H1 (cell line): ENCODE measurements at regions not wholly inside any gene's neighbourhood (a gene's known extent, or its start where the extent isn't known, plus 50 kb on each side); places are given as distances from the start of the nearest gene placed in this dataset.

ENCODE experiments used
- CTCF ChIA-PET: fragments of 300-600 bp; sonication (Branson Sonifier 250); formaldehyde crosslinking; loops from one replicate; lab custom pipeline; 2021; ENCODE audit not compliant: partially characterized antibody; lab: Charles Lee
- POLR2A ChIA-PET: fragments of 300-600 bp; sonication (Branson Sonifier 250); formaldehyde crosslinking; loops from one replicate; lab custom pipeline; 2021; ENCODE audit warnings: inconsistent platforms; ENCODE audit not compliant: partially characterized antibody; lab: Charles Lee
- DNase-seq, 2 experiments: peaks; one replicate each; pipeline versions ENCODE4 v3.0.0 to v3.0.0-alpha.2; 2010 to 2022; ENCODE audit warnings: low spot score in 2 of 2, low read depth in 1 of 2, mixed read lengths in 1 of 2
- FAIRE-seq: peaks from 2 replicates; lab custom pipeline; 2011; peaks lifted over from hg19 to GRCh38; lab: Jason Lieb, UNC
- H2AFZ ChIP-seq: 2 replicates; pipeline ENCODE4 v1.8.1; 2012; ENCODE audit warnings: low read length, inconsistent platforms
- H2AK5ac ChIP-seq: 2 replicates; pipeline ENCODE4 v1.6.1; 2013; ENCODE audit warnings: low read depth, low read length
- H2BK120ac ChIP-seq: replicated peaks from 2 replicates; pipeline ENCODE3; 2013; ENCODE audit warnings: low read depth, low read length, inconsistent platforms
- H2BK12ac ChIP-seq: 2 replicates; pipeline ENCODE4 v1.6.1; 2013; ENCODE audit warnings: low read depth, low read length
- H2BK15ac ChIP-seq: 2 replicates; pipeline ENCODE4 v1.6.1; 2013; ENCODE audit warnings: low read length
- H2BK20ac ChIP-seq: 2 replicates; pipeline ENCODE4 v1.6.1; 2013; ENCODE audit warnings: low read length
- H2BK5ac ChIP-seq: 2 replicates; pipeline ENCODE4 v1.6.1; 2013; ENCODE audit warnings: low read depth, low read length
- H3K14ac ChIP-seq: 2 replicates; pipeline ENCODE4 v1.6.1; 2013; ENCODE audit warnings: inconsistent platforms; ENCODE audit not compliant: insufficient read length
- H3K18ac ChIP-seq: 2 replicates; pipeline ENCODE4 v1.6.1; 2013; ENCODE audit warnings: low read length; ENCODE audit errors: extremely low read depth
- H3K23ac ChIP-seq: 2 replicates; pipeline ENCODE4 v1.6.1; 2013; ENCODE audit warnings: inconsistent platforms; ENCODE audit not compliant: insufficient read length
- H3K23me2 ChIP-seq: 2 replicates; pipeline ENCODE4 v1.6.1; 2013; ENCODE audit warnings: low read depth, low read length
- H3K27ac ChIP-seq: 2 replicates; pipeline ENCODE4 v1.6.1; 2011; ENCODE audit warnings: low read depth, low read length, inconsistent platforms
- H3K27me3 ChIP-seq, 4 experiments: replicated peaks in 1 of 4; 1 replicate in 1 of 4; 2 replicates in 3 of 4; pipeline versions ENCODE4 v1.6.1 to v1.8.1; 2011 to 2013; ENCODE audit warnings: low read length in 3 of 4, mild to moderate bottlenecking in 3 of 4, inconsistent platforms in 2 of 4, mixed read lengths in 2 of 4, moderate library complexity in 1 of 4; ENCODE audit not compliant: control insufficient read depth in 3 of 4, insufficient read depth in 3 of 4; ENCODE audit errors: extremely low read depth in 1 of 4
- H3K36me3 ChIP-seq, 4 experiments: 2 replicates each; pipeline versions ENCODE4 v1.6.1 to v1.8.1; 2011 to 2013; ENCODE audit warnings: mild to moderate bottlenecking in 4 of 4, low read length in 3 of 4, moderate library complexity in 2 of 4, control low read depth in 1 of 4, inconsistent platforms in 1 of 4; ENCODE audit not compliant: insufficient read depth in 4 of 4, control insufficient read depth in 2 of 4
- H3K4ac ChIP-seq: replicated peaks from 2 replicates; pipeline ENCODE3; 2013; ENCODE audit warnings: low read length, low read depth, mixed read lengths, inconsistent platforms; ENCODE audit not compliant: insufficient read length
- H3K4me1 ChIP-seq, 4 experiments: replicated peaks in 1 of 4; 1 replicate in 1 of 4; 2 replicates in 3 of 4; pipeline versions ENCODE4 v1.6.1 to v1.8.1; 2011 to 2013; ENCODE audit warnings: low read length in 3 of 4, inconsistent platforms in 2 of 4, mixed read lengths in 1 of 4; ENCODE audit not compliant: insufficient read depth in 4 of 4, control insufficient read depth in 3 of 4
- H3K4me2 ChIP-seq, 2 experiments: 2 replicates each; pipeline versions ENCODE4 v1.6.1 to v1.8.1; 2011 to 2013; ENCODE audit warnings: low read depth in 2 of 2, low read length in 2 of 2, control low read depth in 1 of 2, inconsistent platforms in 1 of 2, mild to moderate bottlenecking in 1 of 2; ENCODE audit not compliant: insufficient read depth in 1 of 2
- H3K4me3 ChIP-seq, 4 experiments: fragments of 200-600, 300-600 bp in 1 of 4; sonication (generic), shearing (Covaris generic), sonication (Bioruptor Twin) in 1 of 4; 2 replicates each; pipeline versions ENCODE4 v1.5.1 to v1.8.1; 2011 to 2016; ENCODE audit warnings: low read length in 4 of 4, low read depth in 3 of 4, control low read depth in 2 of 4, inconsistent platforms in 2 of 4, mild to moderate bottlenecking in 2 of 4, mixed read lengths in 1 of 4, moderate library complexity in 1 of 4; ENCODE audit not compliant: insufficient read depth in 2 of 4; ENCODE audit errors: extremely low read depth in 1 of 4
- H3K56ac ChIP-seq: replicated peaks from 2 replicates; pipeline ENCODE3; 2013; ENCODE audit warnings: low read depth, mild to moderate bottlenecking, mixed read lengths, low read length, inconsistent platforms; ENCODE audit not compliant: insufficient read length
- H3K79me1 ChIP-seq: 2 replicates; pipeline ENCODE4 v1.6.1; 2013; ENCODE audit warnings: low read depth, low read length, control low read depth
- H3K79me2 ChIP-seq, 2 experiments: 2 replicates each; pipeline versions ENCODE4 v1.6.1 to v1.8.1; 2012 to 2013; ENCODE audit warnings: low read length in 2 of 2, mild to moderate bottlenecking in 2 of 2, inconsistent platforms in 1 of 2; ENCODE audit not compliant: insufficient read depth in 2 of 2, control insufficient read depth in 1 of 2
- H3K9ac ChIP-seq, 4 experiments: replicated peaks in 1 of 4; 1 replicate in 1 of 4; 2 replicates in 3 of 4; pipeline versions ENCODE4 v1.6.1 to v1.8.1; 2011 to 2013; ENCODE audit warnings: low read depth in 3 of 4, low read length in 3 of 4, control low read depth in 2 of 4, mild to moderate bottlenecking in 2 of 4, moderate library complexity in 2 of 4, inconsistent platforms in 1 of 4; ENCODE audit errors: extremely low read depth in 1 of 4
- H3K9me3 ChIP-seq, 2 experiments: 2 replicates each; pipeline versions ENCODE4 v1.6.1 to v1.8.1; 2012 to 2013; ENCODE audit warnings: mild to moderate bottlenecking in 2 of 2, moderate library complexity in 2 of 2, control low read depth in 1 of 2, inconsistent platforms in 1 of 2, low read depth in 1 of 2, low read length in 1 of 2, mixed read lengths in 1 of 2; ENCODE audit not compliant: insufficient read depth in 2 of 2
- H4K20me1 ChIP-seq, 2 experiments: replicated peaks in 1 of 2; 2 replicates each; pipeline versions ENCODE3 to v1.8.1; 2011 to 2013; ENCODE audit warnings: inconsistent platforms in 2 of 2, low read length in 2 of 2, mild to moderate bottlenecking in 1 of 2; ENCODE audit not compliant: insufficient read depth in 2 of 2, control insufficient read depth in 1 of 2
- H4K5ac ChIP-seq: 2 replicates; pipeline ENCODE4 v1.6.1; 2013; ENCODE audit warnings: low read length, low read depth, mixed read lengths, inconsistent platforms; ENCODE audit not compliant: insufficient read length
- H4K8ac ChIP-seq: 2 replicates; pipeline ENCODE4 v1.8.0; 2013; ENCODE audit warnings: mild to moderate bottlenecking, moderate library complexity, low read length, inconsistent platforms; ENCODE audit not compliant: insufficient read depth; ENCODE audit errors: extremely low read depth
- H4K91ac ChIP-seq: replicated peaks from 2 replicates; pipeline ENCODE3; 2013; ENCODE audit warnings: low read length, mixed read lengths, inconsistent platforms; ENCODE audit not compliant: insufficient read length
- CTBP2 ChIP-seq: IDR thresholded peaks from 2 replicates; pipeline ENCODE4 v1.7.0; 2011; ENCODE audit warnings: borderline replicate concordance, mild to moderate bottlenecking, moderate library complexity, mixed read lengths, low read length; ENCODE audit not compliant: insufficient read depth, insufficient read length
- TBP ChIP-seq: IDR thresholded peaks from 2 replicates; pipeline ENCODE4 v1.6.1; 2011; ENCODE audit warnings: low read depth, low read length, improper control_type of control experiment
- WGBS, 2 experiments: shearing (Covaris generic) in 1 of 2; methylation state at CpG; one replicate each; pipeline versions ENCODE4 v1.1.6 to v1.1.7; 2013 to 2015; ENCODE audit warnings: low lambda C conversion rate in 2 of 2, mixed read lengths in 2 of 2, inconsistent platforms in 1 of 2, low coverage in 1 of 2, missing lambda C conversion rate in 1 of 2; ENCODE audit not compliant: insufficient replicate concordance in 2 of 2, insufficient coverage in 1 of 2, insufficient read length in 1 of 2; ENCODE audit errors: extremely low coverage in 1 of 2, missing lambda C conversion rate in 1 of 2; 5-methylcytosine and 5-hydroxymethylcytosine counted together
- TF ChIP-seq, protein P1 (sequence below): IDR thresholded peaks from 2 replicates; pipeline ENCODE4 v1.6.1; 2012; ENCODE audit warnings: inconsistent platforms

GRCh38 chr5:112097768-112098167 lies 321.3 kb downstream of the EPB41L4A start:
- H4K91ac ChIP-seq: no peak overlapping the region
- H2BK15ac ChIP-seq: no peak overlapping the region
- no peak overlapping the region for H3K4ac ChIP-seq
- H2BK20ac ChIP-seq: no peak overlapping the region
- H2BK5ac ChIP-seq: no peak overlapping the region
- no peak overlapping the region for H3K14ac ChIP-seq
- H3K36me3 ChIP-seq: no peaks in the 10 kb centered on the region
- H3K79me2 ChIP-seq: no peaks in the 10 kb centered on the region
- H3K23ac ChIP-seq: no peak overlapping the region
- no peak overlapping the region for H2BK12ac ChIP-seq
- H3K18ac ChIP-seq: no peak overlapping the region
- ChIA-PET CTCF (interaction anchor here (0.7 kb wide), 1 partner anchor 454 kb away, joined by 4 read pairs; no protein-coding TSS in a partner anchor), POLR2A (no interaction called here)
- no peak overlapping the region for H3K9ac ChIP-seq
- H3K27ac ChIP-seq: no peak overlapping the region
- H3K56ac ChIP-seq: no peak overlapping the region
- H3K4me1 ChIP-seq: no peaks in the 10 kb centered on the region
- no peak overlapping the region for H2AK5ac ChIP-seq
- no peaks in the 10 kb centered on the region for H4K20me1 ChIP-seq
- no peaks in the 10 kb centered on the region for H3K79me1 ChIP-seq
- H2AFZ ChIP-seq: peak overlapping the region; percentile 44; the same call in 1 of the 2 replicates
- no peaks in the 10 kb centered on the region for H3K23me2 ChIP-seq
- FAIRE-seq (no peak), DNase-seq (no peak)
- H4K8ac ChIP-seq: no peak overlapping the region
- H3K4me2 ChIP-seq: no peak overlapping the region
- 88% methylated on average over 6 of the region's 6 CpGs; no CpG with 5 or more reads in 1 of the 2 experiments for WGBS, 2 experiments
- H2BK120ac ChIP-seq: no peak overlapping the region
- H3K27me3 ChIP-seq: no peaks in the 10 kb centered on the region
- no peaks in the 10 kb centered on the region for H3K9me3 ChIP-seq
- no peak overlapping the region for H3K4me3 ChIP-seq
- TF ChIP-seq, protein P1, sequence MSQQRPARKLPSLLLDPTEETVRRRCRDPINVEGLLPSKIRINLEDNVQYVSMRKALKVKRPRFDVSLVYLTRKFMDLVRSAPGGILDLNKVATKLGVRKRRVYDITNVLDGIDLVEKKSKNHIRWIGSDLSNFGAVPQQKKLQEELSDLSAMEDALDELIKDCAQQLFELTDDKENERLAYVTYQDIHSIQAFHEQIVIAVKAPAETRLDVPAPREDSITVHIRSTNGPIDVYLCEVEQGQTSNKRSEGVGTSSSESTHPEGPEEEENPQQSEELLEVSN: no peak
- TF ChIP-seq TBP (no peak), CTBP2 (no peak)
- H4K5ac ChIP-seq: no peak overlapping the region
